ENCODE measurements at regions not wholly inside any gene's neighbourhood (a gene's known extent, or its start where the extent isn't known, plus 50 kb on each side); places are given as distances from the start of the nearest gene placed in this dataset.
"Not testable (repeated sequence)": the region's sequence is repeated elsewhere in the genome, so short reads cannot be mapped to it uniquely, and the experiment has no call there.

DNA sequence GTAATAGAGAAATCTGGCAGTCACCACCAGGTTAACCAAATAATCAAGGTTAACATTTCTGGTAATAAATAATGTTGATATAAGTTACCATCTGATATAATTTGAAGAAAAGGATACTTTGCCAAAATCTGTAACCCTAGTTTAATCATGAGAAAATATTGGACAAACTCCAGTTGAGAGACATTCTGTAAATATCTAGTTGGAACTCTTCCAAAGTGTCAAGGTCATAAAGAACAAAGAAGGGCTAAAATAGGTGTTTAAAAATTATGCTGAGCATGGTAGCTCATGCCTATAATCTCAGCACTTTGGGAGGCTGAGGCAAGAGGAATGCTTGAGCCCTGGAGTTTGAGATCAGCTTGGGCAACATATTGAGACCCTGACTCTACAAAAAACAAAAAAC lies 253.3 kb downstream of the MRPS30 start:
- DNase-seq: no peak

DNA sequence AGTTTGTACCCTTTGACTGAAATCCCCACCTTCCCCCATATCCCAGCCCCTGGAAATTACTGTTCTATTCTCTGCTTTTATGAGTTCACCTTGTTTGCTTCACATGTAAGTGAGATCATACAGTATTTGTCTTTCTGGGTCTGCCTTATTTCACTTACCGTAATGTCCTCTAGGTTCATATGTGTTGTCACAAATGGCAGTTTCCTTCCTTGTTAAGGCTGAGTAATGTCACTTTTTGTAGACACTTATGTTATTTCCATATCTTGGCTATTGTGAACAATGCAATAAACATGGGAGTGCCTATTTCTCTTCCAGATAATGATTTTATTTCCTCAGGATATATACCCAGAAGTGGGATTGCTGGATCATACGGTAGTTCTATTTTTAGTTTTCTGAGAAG lies 272.3 kb downstream of the MRPS30 start:
- DNase-seq: no peak

DNA sequence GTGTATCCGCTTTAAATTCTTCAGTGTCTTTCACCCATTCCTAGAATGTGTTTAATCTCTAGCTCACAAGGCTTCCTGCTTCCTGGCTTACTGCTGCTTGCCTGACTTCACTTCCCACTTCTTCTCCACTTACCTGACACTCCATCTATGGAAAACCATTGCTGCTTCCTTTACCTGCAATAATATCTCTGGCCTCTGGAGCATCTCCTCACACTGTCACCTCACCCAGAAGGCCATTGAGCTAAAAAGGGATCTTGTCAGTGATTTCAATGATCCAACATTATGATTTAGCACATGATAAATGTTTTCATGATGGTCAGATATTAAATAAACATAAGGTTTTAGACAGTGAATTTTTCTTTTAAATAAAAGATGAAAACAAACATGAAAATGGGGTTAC lies 281.1 kb downstream of the MRPS30 start:
- no peak for DNase-seq

DNA sequence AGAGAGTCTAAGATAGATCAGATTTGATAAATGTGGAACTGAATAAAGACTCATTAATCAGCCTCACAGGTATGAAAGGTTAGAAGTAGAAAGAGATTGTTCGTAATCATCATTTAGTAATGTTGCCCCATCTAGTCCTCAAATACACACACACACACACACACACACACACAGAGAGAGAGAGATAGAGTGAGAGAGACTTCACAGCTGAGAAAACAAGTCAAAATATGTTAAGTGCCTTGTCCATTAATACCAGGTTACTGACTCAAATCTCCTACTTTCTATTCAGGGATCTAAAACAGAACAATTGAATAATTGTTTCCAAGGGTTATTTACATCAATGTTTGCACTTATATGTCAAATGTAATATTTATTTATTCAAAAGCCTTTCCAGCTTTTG lies 284.6 kb downstream of the MRPS30 start:
- DNase-seq: no peak

DNA sequence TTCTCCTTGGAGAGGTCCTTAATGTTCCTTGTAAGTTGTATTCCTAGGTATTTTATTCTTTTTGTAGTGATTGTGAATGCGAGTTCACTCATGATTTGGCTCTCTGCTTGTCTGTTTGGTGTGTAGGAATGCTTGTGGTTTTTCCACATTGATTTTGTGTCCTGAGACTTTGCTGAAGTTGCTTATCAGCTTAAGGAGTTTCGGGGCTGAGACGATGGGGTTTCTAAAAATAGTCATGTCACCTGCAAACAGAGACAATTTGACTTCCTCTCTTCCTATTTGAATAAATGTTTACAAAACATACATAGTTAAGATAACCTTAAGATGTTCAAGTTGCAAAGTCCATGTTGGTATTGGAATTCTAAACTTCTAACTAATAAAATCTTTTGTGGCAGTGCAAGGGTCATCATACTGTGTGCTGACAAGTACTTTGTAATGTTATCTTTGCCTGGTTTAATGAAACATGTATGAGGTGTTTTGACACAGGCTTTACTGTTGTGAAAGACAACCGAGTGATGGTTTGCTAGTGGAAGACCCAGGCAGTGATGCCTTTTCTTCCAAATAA lies 286.2 kb downstream of the MRPS30 start:
- DNase-seq: no peak

DNA sequence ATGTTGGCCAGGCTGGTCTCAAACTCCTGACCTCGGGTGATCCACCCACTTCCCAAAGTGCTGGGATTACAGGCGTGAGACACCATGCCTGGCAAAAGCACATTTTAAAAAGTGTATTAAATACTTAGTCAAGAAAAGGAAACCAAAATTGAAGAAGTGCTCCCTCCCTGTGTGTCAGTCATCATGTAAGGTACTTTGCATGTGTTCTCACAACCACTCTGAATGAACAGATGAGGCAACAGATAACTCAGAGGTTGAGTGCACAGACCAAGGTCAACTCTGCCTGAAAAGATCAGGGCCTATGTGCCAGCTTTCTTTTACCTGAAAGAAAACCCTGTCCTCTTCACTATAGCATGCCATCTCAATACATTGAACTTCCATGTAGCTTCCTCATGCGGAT lies 289.7 kb downstream of the MRPS30 start:
- no peak for DNase-seq

DNA sequence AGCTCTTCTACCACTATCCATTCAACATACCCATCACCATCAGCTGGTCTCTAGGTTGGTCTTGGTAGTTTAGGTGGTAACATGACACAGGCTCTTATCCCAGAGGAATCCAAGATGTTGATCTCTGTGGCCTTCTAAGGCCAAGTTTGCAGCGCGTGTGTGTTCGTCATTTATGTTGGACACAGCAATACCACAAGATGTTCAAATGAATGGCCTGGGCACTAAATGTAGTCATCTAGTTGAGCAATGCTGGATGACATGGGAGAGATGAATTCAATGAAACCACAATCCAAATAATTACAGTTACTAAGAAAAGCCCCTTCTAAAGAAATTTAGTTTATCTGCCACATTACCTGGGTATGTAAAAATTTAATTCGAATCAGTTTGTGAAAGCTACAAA lies 292.4 kb downstream of the MRPS30 start:
- no peak for DNase-seq

DNA sequence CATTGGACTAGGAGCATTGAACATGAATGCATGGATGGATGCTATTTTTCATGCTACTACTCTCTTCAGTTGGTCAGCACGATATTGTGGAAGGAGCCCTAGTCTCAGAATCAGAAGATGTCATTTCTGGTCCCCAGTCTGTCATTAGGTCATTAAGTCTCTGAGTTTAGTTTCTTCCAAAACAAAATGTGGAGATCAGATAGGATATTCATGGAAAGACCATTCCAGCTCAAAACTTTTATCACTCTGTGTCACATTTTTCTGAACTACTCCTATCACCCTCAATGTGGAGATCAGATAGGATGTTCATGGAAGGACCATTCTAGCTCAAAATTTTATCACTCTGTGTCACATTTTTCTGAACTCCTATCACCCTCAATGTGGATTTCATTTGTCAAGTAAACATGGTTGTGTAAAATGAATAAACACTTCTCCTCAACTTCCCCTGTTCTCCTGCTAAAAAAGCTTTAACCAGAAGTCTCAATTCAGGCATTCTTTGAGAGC lies 296.8 kb downstream of the MRPS30 start:
- DNase-seq: no peak

DNA sequence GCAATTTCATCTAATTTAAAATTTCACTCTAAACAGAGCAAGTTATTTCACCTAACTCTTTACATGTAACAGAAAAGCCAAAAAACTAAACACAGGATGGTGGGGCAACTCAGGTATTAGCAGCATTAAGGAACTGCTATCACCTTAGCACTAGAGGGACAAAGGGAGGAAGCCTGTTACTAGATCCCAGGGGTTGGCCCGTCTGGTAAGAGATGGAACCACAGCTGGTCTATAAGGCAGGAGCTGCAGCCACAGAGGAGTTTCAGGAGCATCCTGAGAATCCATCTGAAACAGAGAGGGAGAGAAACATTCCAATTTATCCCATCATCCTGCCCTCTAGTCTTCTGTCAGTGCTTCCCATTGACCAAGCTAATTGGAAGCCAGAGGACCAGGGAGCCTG lies 300.3 kb downstream of the MRPS30 start:
- no peak for DNase-seq

DNA sequence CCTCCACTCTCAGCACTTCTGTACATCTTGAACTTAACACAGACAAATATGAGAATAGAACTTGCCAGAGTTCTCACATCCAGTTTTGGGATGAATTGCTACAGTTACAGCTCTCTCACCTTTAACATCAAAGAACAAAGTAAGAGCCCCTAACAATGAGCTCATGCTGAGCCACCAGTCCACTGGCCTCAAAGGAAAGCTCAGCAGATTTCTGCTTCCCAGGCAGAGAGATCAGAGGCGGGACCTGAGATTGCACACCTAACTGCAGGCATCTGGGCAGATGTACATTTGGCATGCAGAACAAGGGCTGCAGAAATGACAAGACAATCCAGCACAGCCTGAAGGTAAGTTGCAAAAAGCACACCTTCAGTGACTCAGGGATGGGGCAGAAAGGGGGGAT lies 300.9 kb downstream of the MRPS30 start:
- DNase-seq: no peak

DNA sequence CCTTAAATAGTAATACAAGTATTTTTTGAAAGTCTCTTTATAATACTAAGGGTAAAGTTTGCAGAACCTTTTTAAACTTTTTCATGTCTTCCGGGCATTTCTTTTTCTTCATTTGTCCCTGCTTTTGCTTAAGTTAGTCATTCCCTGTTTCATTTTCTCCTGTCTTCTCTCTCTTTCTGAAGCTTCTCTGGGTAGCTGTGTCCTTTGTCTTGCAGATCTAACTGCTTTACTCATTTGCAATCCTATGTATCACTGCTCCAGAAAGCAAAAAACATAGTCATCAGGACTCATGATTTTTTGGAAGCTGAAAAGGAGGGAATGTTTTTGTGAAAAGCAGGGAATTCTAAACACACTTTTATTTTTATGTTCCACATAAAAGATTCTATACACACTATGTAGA lies 301.7 kb downstream of the MRPS30 start:
- DNase-seq: no peak

DNA sequence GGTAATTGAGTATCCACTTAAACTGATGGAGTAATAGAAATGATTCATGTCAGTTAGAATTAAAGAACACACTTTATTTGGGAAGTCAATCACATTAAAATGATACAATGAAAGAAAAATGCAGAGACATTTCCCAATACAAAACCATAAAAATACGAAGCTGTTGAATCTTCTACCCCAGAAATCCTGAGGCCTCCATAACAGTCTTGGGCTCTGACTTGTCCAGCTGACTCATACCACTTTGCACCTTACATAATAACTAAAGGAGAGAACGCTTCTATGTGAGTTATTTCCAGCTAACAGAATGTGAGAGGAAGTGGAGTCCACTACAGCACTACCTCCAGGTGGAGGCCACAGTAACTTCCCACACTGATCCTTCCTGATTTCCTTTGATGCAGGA lies 305.0 kb downstream of the MRPS30 start:
- DNase-seq: no peak

DNA sequence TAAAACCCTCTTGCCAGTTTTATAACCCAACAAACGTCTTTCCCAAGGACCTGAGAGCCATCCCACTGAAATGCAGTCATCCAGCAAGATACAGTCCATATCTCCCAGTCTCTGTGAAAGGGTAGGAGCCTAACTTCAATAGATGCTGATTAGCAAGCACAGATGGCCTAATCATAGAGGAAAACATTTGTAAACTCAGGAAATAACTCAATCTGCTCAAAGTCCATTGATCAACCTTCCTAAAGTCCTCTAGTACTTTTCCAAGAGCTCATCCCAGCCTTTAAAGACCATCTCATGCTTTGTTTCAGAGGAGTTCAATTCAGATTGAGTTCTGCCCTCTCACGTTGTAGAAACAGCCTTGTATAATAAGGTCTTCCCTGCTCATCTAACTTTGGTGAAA lies 324.2 kb downstream of the MRPS30 start:
- no peak for DNase-seq

DNA sequence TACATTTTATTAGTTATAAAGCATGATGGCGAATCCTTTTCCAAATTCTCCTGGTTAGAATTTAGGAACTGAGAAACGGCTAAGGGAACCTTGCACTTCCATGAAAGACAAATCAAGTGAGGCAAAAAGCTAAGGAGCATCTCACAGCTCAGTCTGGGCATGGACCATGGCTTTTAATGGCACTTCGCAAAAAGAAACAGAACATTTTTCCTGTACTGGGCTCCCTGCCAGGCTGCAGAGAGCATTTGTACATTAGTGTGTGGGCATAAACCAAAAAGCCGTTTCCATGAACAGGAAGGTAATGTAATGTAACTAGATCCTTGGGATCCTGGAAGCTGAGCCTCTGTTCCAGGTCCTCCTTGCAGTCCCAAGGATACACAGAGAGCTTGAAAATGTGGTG lies 354.2 kb downstream of the MRPS30 start:
- DNase-seq: no peak

DNA sequence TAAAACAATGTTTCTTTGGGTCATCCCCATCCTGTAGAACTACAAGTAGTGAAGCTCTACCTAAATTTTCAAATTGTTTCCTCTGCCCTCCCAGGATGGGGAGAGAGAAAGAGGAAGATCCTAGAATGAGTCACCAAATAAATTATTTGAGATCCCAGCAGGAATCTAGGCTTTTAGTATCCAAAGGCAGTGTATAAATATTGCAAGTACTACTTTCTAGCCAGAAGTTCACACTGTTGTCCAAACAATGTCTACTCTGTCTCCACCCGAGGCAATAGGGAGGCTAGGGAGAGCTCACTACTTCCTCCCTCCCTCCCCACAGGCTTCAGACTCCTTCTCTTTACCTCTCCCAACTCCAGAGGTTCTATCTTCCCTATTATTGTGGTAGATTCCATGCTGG lies 362.8 kb downstream of the MRPS30 start:
- DNase-seq: no peak

DNA sequence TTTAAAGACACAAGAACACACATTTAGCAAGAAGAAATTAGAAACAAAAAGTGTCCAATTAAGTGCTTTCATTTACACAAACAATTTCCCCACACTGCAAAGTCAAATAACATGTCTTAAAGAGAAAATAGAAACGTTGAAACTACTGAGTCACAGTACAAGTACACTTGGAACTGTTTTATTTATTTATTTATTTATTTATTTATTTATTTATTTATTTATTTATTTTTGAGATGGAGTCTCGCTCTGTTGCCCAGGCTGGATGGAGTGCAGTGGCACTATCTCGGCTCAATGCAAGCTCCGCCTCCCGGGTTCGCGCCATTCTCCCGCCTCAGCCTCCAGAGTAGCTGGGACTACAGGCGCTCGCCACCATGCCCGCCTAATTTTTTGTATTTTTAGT lies 363.9 kb downstream of the MRPS30 start:
- not testable (repeated sequence) for DNase-seq

DNA sequence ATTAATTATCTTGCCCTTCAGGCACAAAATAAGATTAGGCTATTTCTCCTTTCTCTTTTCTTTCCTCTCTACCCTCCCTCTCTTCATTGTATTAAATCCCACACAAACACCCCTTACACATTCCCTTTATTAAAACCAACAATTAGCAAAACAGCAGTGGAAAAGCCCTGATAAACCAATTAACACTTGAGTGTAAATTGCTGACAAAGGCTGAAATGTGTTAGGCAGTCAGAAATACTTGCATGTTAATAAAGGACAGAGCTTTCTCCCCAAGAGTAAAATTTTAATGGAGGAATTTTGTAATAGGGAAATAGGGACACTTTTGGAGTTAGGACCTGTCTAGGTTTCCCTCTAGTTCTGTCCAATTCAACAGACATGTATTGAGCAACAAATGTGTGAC lies 370.9 kb downstream of the MRPS30 start:
- DNase-seq: no peak

DNA sequence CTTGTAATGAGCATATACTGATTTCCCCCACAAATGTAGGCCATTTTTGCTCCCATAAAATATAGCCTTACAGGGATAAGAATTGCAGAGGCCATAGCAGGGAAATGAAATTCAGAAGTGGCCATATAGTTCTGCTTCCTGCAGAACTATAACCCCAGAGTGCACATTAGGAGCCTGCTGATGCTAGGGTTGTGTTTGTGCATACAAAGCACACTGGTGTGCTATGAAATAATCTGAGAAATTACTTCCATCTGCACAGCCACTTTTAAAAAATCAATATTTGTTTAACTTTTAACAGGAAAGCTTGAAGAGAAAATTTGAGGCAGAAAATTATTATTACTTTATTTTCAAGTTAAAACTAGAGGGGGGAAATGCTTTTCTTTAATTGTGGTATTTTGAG lies 380.3 kb downstream of the MRPS30 start:
- DNase-seq: no peak

DNA sequence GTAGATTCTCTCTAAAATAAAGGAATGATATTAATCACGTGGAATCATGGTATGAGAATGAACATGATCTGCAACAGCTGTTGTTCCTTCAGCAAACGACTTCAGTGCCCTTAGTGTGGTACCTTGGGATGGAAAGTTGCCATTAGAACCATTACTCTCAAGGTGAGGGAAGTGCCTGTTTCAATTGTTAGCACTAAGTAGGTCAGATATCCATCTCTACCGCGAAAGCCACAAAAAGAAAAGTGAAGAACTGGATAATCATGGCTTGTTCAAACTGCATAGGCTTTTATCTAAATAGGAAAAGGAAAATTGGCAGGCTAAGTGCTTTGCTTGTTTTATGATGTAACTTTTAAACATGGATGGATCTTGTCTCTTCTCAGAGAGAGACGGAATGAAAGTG lies 380.7 kb downstream of the MRPS30 start:
- DNase-seq: no peak

DNA sequence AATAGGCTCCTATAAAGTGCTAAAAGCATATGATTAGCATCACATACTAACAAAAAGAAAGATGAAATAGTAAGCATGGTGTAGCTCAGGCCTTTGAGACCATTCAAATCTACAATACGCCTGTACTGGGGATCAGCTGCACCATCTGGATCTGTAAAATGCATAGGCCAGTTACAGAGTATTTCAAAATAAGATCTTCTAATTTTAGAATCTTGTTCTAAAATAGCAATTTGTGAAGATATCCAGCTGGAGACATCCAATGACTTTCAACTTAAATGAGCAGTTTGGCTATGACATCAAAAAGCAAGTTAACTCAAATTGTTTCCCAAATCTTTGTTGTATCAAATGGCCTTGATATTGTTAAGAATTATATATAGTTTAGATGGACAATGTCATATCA lies 386.3 kb downstream of the MRPS30 start:
- DNase-seq: no peak
